ENCODE measurements at regions not wholly inside any gene's neighbourhood (a gene's known extent, or its start where the extent isn't known, plus 50 kb on each side); places are given as distances from the start of the nearest gene placed in this dataset.

- no peak overlapping the region for H3K27ac ChIP-seq (ENCODE audit: low read depth, low read length, poor library complexity, severe bottlenecking)
- no peak overlapping the region for H3K4me3 ChIP-seq (ENCODE audit: low read depth, low read length, poor library complexity, severe bottlenecking)
- no peak for DNase-seq (ENCODE audit: low spot score)
- no peaks in the 10 kb centered on the region for H3K27me3 ChIP-seq (replicated peaks; ENCODE audit: insufficient read depth, low read depth, low read length, poor library complexity)
- intact Hi-C loops (cut with micrococcal nuclease; ENCODE audit: unreplicated experiment), result no loop called here
- POLR2A ChIA-PET (ENCODE audit: low non-redundant PET), result no interaction called here
- H3K9me3 ChIP-seq (ENCODE audit: low read depth, low read length, poor library complexity, severe bottlenecking), result no peaks in the 10 kb centered on the region
- CTCF ChIA-PET, result no interaction called here
- BruUV-seq (replicated peaks), result no TSS peak
- TF ChIP-seq CTCF (conservative IDR thresholded peaks at IDR 0.05; ENCODE audit: low read depth, low read length) (no peak), EZH2 (IDR thresholded peaks at IDR 0.05; ENCODE audit: borderline replicate concordance, low read depth, low read length, poor library complexity, severe bottlenecking) (no peak)
- peaks cover 22% of the 10 kb centered on the region for H3K4me1 ChIP-seq (ENCODE audit: insufficient read depth, low read length, poor library complexity, severe bottlenecking)
- no peaks in the 10 kb centered on the region for H3K36me3 ChIP-seq (ENCODE audit: insufficient read depth, low read length, poor library complexity, severe bottlenecking)
Observed at GRCh38 chr5:73282383-73282782, 109.4 kb downstream of the TMEM174 start.

GRCh38 chr5:73280821-73281746, 108.1 kb downstream of the TMEM174 start:
- BruUV-seq (replicated peaks), result no TSS peak
- H3K27ac ChIP-seq (ENCODE audit: low read depth, low read length, poor library complexity, severe bottlenecking), result no peak overlapping the region
- H3K4me1 ChIP-seq (ENCODE audit: insufficient read depth, low read length, poor library complexity, severe bottlenecking), result peaks cover 22% of the 10 kb centered on the region
- no peaks in the 10 kb centered on the region for H3K27me3 ChIP-seq (replicated peaks; ENCODE audit: insufficient read depth, low read depth, low read length, poor library complexity)
- TF ChIP-seq EZH2 (IDR thresholded peaks at IDR 0.05; ENCODE audit: borderline replicate concordance, low read depth, low read length, poor library complexity, severe bottlenecking), result no peak
- no peak for TF ChIP-seq CTCF (conservative IDR thresholded peaks at IDR 0.05; ENCODE audit: low read depth, low read length)
- intact Hi-C loops (cut with micrococcal nuclease; ENCODE audit: unreplicated experiment), result no loop called here
- DNase-seq (ENCODE audit: low spot score), result peak; percentile 81
- ChIA-PET POLR2A (ENCODE audit: low non-redundant PET) (no interaction called here), CTCF (no interaction called here)
- H3K9me3 ChIP-seq (ENCODE audit: low read depth, low read length, poor library complexity, severe bottlenecking), result no peaks in the 10 kb centered on the region
- no peaks in the 10 kb centered on the region for H3K36me3 ChIP-seq (ENCODE audit: insufficient read depth, low read length, poor library complexity, severe bottlenecking)
- H3K4me3 ChIP-seq (ENCODE audit: low read depth, low read length, poor library complexity, severe bottlenecking), result no peak overlapping the region

- TF ChIP-seq EZH2 (IDR thresholded peaks at IDR 0.05; ENCODE audit: borderline replicate concordance, low read depth, low read length, poor library complexity, severe bottlenecking) (no peak), CTCF (conservative IDR thresholded peaks at IDR 0.05; ENCODE audit: low read depth, low read length) (no peak)
- Histone ChIP-seq H3K4me1 (ENCODE audit: insufficient read depth, low read length, poor library complexity, severe bottlenecking) (peaks cover 22% of the 10 kb centered on the region), H3K27me3 (replicated peaks; ENCODE audit: insufficient read depth, low read depth, low read length, poor library complexity) (no peaks in the 10 kb centered on the region), H3K36me3 (ENCODE audit: insufficient read depth, low read length, poor library complexity, severe bottlenecking) (no peaks in the 10 kb centered on the region), H3K9me3 (ENCODE audit: low read depth, low read length, poor library complexity, severe bottlenecking) (no peaks in the 10 kb centered on the region), H3K27ac (ENCODE audit: low read depth, low read length, poor library complexity, severe bottlenecking) (no peak overlapping the region), H3K4me3 (ENCODE audit: low read depth, low read length, poor library complexity, severe bottlenecking) (no peak overlapping the region)
- intact Hi-C loops (cut with micrococcal nuclease; ENCODE audit: unreplicated experiment), result no loop called here
- ChIA-PET CTCF (no interaction called here), POLR2A (ENCODE audit: low non-redundant PET) (no interaction called here)
- no TSS peak for BruUV-seq (replicated peaks)
- no peak for DNase-seq (ENCODE audit: low spot score)
Observed at GRCh38 chr5:73280386-73280785, 107.4 kb downstream of the TMEM174 start.

All from A673 (cell line).